Lung (tissue), 11 donors: ENCODE measurements at regions not wholly inside any gene's neighbourhood (a gene's known extent, or its start where the extent isn't known, plus 50 kb on each side); places are given as distances from the start of the nearest gene placed in this dataset.

ENCODE experiments used
- ATAC-seq: fragments of 200-7000 bp; cut with Tn5 transposase; one replicate; pipeline ENCODE4 v1.9.1; 2020; ENCODE audit warnings: moderate number of reproducible peaks; ENCODE audit not compliant: insufficient read depth, low FRiP score
- DNase-seq, 3 donors: peaks; one replicate each; pipeline ENCODE4 v3.0.0-alpha.2; 2013 to 2017
- H3K27ac ChIP-seq, 2 donors: one replicate each; pipeline ENCODE4 v1.5.1; 2013; ENCODE audit warnings: mild to moderate bottlenecking in 2 of 2, moderate library complexity in 2 of 2, control low read depth in 1 of 2, inconsistent platforms in 1 of 2, low read depth in 1 of 2, low read length in 1 of 2
- H3K27me3 ChIP-seq, 3 donors: one replicate each; pipeline ENCODE4 v1.5.1; 2013; ENCODE audit warnings: low read length in 2 of 3; ENCODE audit not compliant: control insufficient read depth in 3 of 3, insufficient read depth in 3 of 3
- H3K36me3 ChIP-seq, 4 donors: one replicate each; pipeline ENCODE4 v1.5.1; 2013; ENCODE audit warnings: low read length in 4 of 4, mild to moderate bottlenecking in 1 of 4, moderate library complexity in 1 of 4; ENCODE audit not compliant: control insufficient read depth in 4 of 4, insufficient read depth in 4 of 4
- H3K4me1 ChIP-seq, 5 donors: one replicate each; pipeline ENCODE4 v1.5.1; 2013; ENCODE audit warnings: low read length in 5 of 5, mild to moderate bottlenecking in 2 of 5, moderate library complexity in 1 of 5; ENCODE audit not compliant: control insufficient read depth in 5 of 5, insufficient read depth in 5 of 5
- H3K4me3 ChIP-seq: one replicate; pipeline ENCODE4 v1.5.1; 2013; ENCODE audit warnings: mild to moderate bottlenecking, control low read depth, moderate library complexity
- H3K9ac ChIP-seq, 2 donors: one replicate each; pipeline ENCODE4 v1.5.1; 2013; ENCODE audit warnings: low read length in 2 of 2, control low read depth in 1 of 2; ENCODE audit not compliant: insufficient read depth in 1 of 2
- H3K9me3 ChIP-seq, 4 donors: one replicate each; pipeline ENCODE4 v1.5.1; 2013; ENCODE audit warnings: low read length in 3 of 4, mild to moderate bottlenecking in 1 of 4, moderate library complexity in 1 of 4; ENCODE audit not compliant: control insufficient read depth in 4 of 4, insufficient read depth in 3 of 4
- WGBS, 2 donors: extraction: QIAGEN DNeasy Blood & Tissue Kit; methylation state at CpG; one replicate each; pipeline ENCODE4 v1.1.7; 2013; 5-methylcytosine and 5-hydroxymethylcytosine counted together
- TF ChIP-seq, protein P1 (sequence below): IDR thresholded peaks from 2 replicates; pipeline ENCODE4 v1.5.1; 2012; ENCODE audit warnings: mild to moderate bottlenecking; ENCODE audit errors: control extremely low read depth, extremely low read depth
- donor health status: control.
- donor health status: control.
- donor health status: Bipolar disorder and iron deficiency.
- donor health status: healthy.
- donor health status: DM: yes; HTN: yes; CAD: no.

DNA sequence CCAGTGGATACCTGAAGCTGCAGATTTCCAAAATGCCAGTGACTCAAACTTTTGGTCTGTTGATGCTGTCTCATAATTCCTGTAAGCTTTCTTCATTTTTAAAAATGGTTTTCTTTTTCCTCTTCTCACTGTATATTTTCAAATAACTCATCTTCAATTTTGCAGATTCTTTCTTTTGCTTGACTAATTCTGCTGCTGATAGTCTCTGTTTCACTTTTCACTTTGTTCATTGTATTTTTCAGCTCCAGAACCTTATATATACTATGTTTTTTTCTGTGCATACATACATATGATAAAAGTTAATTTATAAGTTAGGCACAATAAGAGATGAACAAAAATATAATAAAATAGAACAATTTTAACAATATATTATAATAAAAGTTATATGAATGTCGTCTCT lies 237.7 kb upstream of the GPRIN3 start:
- Histone ChIP-seq H3K4me1 (no peaks in the 10 kb centered on the region), H3K9me3 (peaks cover 0 to 4% (median 2%) of the 10 kb centered on the region in 4 donors), H3K27ac (no peak overlapping the region), H3K4me3 (no peak overlapping the region), H3K27me3 (no peaks in the 10 kb centered on the region), H3K36me3 (no peaks in the 10 kb centered on the region), H3K9ac (no peak overlapping the region)
- TF ChIP-seq, protein P1, sequence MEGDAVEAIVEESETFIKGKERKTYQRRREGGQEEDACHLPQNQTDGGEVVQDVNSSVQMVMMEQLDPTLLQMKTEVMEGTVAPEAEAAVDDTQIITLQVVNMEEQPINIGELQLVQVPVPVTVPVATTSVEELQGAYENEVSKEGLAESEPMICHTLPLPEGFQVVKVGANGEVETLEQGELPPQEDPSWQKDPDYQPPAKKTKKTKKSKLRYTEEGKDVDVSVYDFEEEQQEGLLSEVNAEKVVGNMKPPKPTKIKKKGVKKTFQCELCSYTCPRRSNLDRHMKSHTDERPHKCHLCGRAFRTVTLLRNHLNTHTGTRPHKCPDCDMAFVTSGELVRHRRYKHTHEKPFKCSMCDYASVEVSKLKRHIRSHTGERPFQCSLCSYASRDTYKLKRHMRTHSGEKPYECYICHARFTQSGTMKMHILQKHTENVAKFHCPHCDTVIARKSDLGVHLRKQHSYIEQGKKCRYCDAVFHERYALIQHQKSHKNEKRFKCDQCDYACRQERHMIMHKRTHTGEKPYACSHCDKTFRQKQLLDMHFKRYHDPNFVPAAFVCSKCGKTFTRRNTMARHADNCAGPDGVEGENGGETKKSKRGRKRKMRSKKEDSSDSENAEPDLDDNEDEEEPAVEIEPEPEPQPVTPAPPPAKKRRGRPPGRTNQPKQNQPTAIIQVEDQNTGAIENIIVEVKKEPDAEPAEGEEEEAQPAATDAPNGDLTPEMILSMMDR, result no peak
- ATAC-seq (no peak), DNase-seq (no peak)
- WGBS, 2 donors, result 96 to 97% methylated on average over 1 of the region's 1 CpG

DNA sequence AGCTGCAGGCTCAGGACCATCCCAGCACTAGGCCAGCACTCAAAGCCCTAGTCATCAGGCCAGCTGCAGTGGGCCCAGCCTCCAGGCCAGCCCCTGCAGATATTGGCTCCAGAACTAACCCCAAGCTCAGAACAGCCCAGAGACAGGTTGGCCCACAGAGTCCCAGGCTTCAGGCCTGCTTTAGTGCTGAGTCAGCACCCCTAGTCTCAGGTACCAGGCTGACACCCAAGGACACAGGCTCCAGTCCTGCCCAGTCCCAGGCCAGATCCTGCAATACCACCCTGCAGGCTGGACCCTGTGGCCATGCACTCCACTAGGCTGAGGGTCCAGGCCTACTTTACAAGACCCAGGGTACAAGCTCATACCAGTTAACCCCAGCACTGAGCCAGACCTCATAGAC lies 234.4 kb upstream of the GPRIN3 start:
- no peak overlapping the region for H3K4me3 ChIP-seq
- H3K9me3 ChIP-seq, result peaks cover 0 to 4% (median 2%) of the 10 kb centered on the region in 4 donors
- no peak overlapping the region for H3K9ac ChIP-seq
- ATAC-seq, result no peak
- no peaks in the 10 kb centered on the region for H3K27me3 ChIP-seq
- no peak for DNase-seq
- TF ChIP-seq, protein P1, result no peak
- peaks cover 0 to 5% (median 0%) of the 10 kb centered on the region in 5 donors for H3K4me1 ChIP-seq
- no peaks in the 10 kb centered on the region for H3K36me3 ChIP-seq
- H3K27ac ChIP-seq, result no peak overlapping the region

DNA sequence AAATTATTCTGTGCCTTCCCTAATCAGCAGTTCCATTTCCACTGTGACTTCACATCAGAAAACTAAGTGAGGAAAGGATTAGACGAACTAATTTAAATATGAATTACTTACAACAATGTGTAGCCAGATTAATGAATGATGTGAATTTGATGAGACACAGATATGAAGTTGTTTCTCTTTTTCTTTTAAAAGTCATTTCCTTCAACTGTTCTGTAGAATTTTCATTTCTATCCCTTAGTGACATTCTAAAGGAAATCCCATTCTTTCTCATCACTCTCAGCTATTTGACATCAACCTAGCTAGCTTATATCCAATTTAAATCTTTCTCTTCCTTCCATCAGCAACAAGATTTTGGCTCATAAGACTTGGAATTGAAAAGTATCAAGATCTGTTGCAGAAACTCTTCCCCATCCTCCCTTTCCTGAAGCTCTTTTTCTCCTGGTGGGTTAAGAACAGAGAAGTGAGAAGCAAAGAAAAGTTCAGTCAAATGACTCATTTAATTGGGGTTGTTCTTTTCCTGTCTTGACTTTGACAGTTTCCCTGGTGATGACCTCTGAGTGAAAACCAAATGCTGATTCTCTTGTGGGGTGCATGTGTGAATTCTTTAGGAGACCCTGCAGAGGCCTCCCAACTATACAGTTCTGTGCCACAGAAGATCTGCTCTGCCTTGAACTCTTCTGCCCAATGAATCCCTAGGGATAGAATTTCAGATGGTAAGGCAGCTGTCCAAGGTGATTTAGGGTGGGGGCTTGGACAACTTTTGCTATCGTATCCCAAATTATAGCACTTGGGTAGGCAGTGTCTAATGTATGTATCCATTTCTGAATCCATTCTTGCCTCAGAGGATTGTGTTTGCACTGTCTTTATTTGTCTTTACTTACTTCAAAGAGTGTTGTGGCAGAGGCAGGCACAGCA lies 232.5 kb upstream of the GPRIN3 start:
- Histone ChIP-seq H3K4me1 (peaks cover 0 to 5% (median 0%) of the 10 kb centered on the region in 5 donors), H3K27ac (no peak overlapping the region), H3K9me3 (peaks cover 0 to 4% (median 2%) of the 10 kb centered on the region in 4 donors), H3K36me3 (no peaks in the 10 kb centered on the region), H3K27me3 (no peaks in the 10 kb centered on the region), H3K9ac (no peak overlapping the region), H3K4me3 (no peak overlapping the region)
- DNase-seq, result peak in 1 of 3 donors; percentile 11
- TF ChIP-seq, protein P1, result no peak
- WGBS, 2 donors, result 75 to 86% methylated on average over 2 of the region's 2 CpGs
- ATAC-seq, result no peak
